ENCODE measurements at regions not wholly inside any gene's neighbourhood (a gene's known extent, or its start where the extent isn't known, plus 50 kb on each side); places are given as distances from the start of the nearest gene placed in this dataset.

DNA sequence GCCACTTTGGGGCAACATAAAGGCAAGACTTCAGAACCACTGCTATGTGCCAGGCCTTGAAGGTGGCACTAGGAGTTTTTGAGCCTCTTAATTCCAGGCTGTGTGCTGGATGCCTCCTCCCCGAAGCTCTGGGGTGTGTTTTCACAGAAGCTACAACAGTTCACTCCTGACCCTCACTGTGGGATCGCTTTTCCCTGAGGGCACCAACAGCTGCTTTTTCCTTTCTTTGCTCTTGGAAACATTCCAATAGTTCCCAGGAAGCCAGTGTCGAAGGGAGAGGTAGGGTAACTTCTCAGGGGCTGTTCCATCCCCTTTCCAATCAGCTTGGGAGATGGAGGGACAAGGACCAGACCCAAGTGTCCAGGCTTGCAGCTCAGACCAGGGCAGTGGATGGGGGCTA, 153.4 kb downstream of the C1orf94 start:
- H4K20me1 ChIP-seq (ENCODE audit: insufficient read depth, poor library complexity, severe bottlenecking), result no peaks in the 10 kb centered on the region
- H3K27me3 ChIP-seq, result peaks cover 11% of the 10 kb centered on the region
- H3K4me1 ChIP-seq (ENCODE audit: insufficient read depth), result no peaks in the 10 kb centered on the region
- H3K9me3 ChIP-seq (ENCODE audit: low read depth), result no peaks in the 10 kb centered on the region
- no peaks in the 10 kb centered on the region for H3K9me2 ChIP-seq (replicated peaks; ENCODE audit: insufficient read depth)
- no peak overlapping the region for H3K27ac ChIP-seq
- no peak overlapping the region for H3K4me2 ChIP-seq
- no peak overlapping the region for H2AFZ ChIP-seq
- DNase-seq (ENCODE audit: low spot score), result no peak
- no peak overlapping the region for H3K4me3 ChIP-seq
- 66% methylated on average over 3 of the region's 3 CpGs for WGBS (ENCODE audit: low lambda C conversion rate, missing lambda C conversion rate)
- no peaks in the 10 kb centered on the region for H3K36me3 ChIP-seq (replicated peaks; ENCODE audit: insufficient read depth, low read depth)
- TF ChIP-seq, protein P1, sequence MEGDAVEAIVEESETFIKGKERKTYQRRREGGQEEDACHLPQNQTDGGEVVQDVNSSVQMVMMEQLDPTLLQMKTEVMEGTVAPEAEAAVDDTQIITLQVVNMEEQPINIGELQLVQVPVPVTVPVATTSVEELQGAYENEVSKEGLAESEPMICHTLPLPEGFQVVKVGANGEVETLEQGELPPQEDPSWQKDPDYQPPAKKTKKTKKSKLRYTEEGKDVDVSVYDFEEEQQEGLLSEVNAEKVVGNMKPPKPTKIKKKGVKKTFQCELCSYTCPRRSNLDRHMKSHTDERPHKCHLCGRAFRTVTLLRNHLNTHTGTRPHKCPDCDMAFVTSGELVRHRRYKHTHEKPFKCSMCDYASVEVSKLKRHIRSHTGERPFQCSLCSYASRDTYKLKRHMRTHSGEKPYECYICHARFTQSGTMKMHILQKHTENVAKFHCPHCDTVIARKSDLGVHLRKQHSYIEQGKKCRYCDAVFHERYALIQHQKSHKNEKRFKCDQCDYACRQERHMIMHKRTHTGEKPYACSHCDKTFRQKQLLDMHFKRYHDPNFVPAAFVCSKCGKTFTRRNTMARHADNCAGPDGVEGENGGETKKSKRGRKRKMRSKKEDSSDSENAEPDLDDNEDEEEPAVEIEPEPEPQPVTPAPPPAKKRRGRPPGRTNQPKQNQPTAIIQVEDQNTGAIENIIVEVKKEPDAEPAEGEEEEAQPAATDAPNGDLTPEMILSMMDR (IDR thresholded peaks at IDR 0.05; ENCODE audit: poor library complexity), result no peak
- no peak for TF ChIP-seq EZH2 (IDR thresholded peaks at IDR 0.05; ENCODE audit: borderline replicate concordance)
- TF ChIP-seq EZH2phosphoT487 (IDR thresholded peaks at IDR 0.05; ENCODE audit: low read depth, severe bottlenecking, unreplicated experiment), result no peak
- no peaks in the 10 kb centered on the region for H3K79me2 ChIP-seq

DNA sequence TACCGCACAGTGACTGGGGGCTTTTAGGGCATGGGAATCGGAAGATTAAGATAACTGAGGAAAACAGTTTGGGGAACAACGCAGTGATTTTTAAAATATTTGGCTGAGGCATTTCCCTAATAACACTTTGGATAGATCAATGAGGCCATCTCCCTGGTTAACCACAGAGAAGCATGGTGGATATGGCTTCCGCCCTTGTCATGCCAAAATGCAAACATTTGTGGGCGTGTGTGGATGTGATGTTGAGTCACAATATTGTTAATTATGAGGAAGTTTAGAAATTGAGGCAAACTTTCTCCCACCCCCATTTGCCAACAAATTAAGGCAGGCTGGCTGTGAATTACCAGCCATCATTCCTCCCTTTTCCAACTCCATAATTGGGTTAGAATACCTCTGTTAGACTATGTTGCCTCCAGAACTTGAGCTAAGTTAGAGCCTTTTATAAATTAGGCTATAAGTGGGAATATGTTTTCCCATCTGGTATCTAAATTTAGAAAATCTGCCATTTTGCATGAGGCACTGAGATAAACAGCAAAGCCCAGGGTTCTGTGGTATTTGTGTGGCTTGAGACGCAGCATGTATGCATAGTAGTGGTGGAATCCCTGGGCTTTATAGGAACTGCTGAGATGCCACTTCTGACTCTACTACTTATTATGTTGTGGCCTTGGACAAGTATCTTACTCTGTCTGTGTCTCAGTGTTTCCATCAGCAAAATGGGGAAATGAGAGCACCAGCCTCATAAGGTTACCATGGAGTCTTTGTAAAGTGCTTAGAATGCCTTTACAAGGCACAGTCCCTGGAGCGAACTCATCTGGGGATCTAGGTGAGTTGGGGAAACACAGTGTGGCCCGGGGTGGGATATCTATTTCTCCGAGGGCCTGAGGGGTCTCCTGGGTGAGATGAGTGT, 154.6 kb downstream of the C1orf94 start:
- Histone ChIP-seq H2AFZ (no peak overlapping the region), H3K4me2 (no peak overlapping the region), H3K79me2 (no peaks in the 10 kb centered on the region), H3K9me2 (replicated peaks; ENCODE audit: insufficient read depth) (no peaks in the 10 kb centered on the region), H4K20me1 (ENCODE audit: insufficient read depth, poor library complexity, severe bottlenecking) (no peaks in the 10 kb centered on the region), H3K27ac (no peak overlapping the region), H3K27me3 (peaks cover 3% of the 10 kb centered on the region), H3K4me3 (no peak overlapping the region), H3K36me3 (replicated peaks; ENCODE audit: insufficient read depth, low read depth) (no peaks in the 10 kb centered on the region), H3K4me1 (ENCODE audit: insufficient read depth) (no peaks in the 10 kb centered on the region), H3K9me3 (ENCODE audit: low read depth) (no peaks in the 10 kb centered on the region)
- TF ChIP-seq, protein P1 (IDR thresholded peaks at IDR 0.05; ENCODE audit: poor library complexity), result no peak
- TF ChIP-seq EZH2 (IDR thresholded peaks at IDR 0.05; ENCODE audit: borderline replicate concordance) (no peak), EZH2phosphoT487 (IDR thresholded peaks at IDR 0.05; ENCODE audit: low read depth, severe bottlenecking, unreplicated experiment) (no peak)
- no peak for DNase-seq (ENCODE audit: low spot score)
- WGBS (ENCODE audit: low lambda C conversion rate, missing lambda C conversion rate), result 91% methylated on average over 9 of the region's 9 CpGs

DNA sequence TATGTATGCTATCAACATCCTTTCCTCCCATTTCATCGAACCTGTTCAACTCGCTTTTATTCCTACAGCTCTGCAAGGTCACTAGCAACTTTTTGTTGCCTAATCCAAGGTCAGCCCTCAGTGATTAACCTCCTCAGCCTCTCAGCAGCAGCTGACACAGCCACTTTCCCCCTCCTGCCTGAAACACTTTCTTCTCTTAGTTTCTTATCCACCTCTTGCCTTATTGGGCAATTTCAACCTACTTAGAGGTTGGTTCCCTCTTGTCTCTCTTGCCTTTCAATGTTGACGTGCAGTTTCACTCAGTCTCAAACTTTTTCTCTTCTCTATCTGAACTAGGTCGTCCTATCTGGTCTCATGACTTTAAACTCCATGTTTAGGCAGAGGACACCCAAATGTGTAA, 156.3 kb downstream of the C1orf94 start:
- no peaks in the 10 kb centered on the region for H3K4me1 ChIP-seq (ENCODE audit: insufficient read depth)
- no peak overlapping the region for H3K4me3 ChIP-seq
- H3K36me3 ChIP-seq (replicated peaks; ENCODE audit: insufficient read depth, low read depth), result no peaks in the 10 kb centered on the region
- TF ChIP-seq, protein P1 (IDR thresholded peaks at IDR 0.05; ENCODE audit: poor library complexity), result no peak
- TF ChIP-seq EZH2phosphoT487 (IDR thresholded peaks at IDR 0.05; ENCODE audit: low read depth, severe bottlenecking, unreplicated experiment) (no peak), EZH2 (IDR thresholded peaks at IDR 0.05; ENCODE audit: borderline replicate concordance) (no peak)
- no peak overlapping the region for H3K27ac ChIP-seq
- no peaks in the 10 kb centered on the region for H3K9me3 ChIP-seq (ENCODE audit: low read depth)
- no peaks in the 10 kb centered on the region for H3K27me3 ChIP-seq
- no peak overlapping the region for H3K4me2 ChIP-seq
- no peak for DNase-seq (ENCODE audit: low spot score)
- no peaks in the 10 kb centered on the region for H3K79me2 ChIP-seq
- H4K20me1 ChIP-seq (ENCODE audit: insufficient read depth, poor library complexity, severe bottlenecking), result no peaks in the 10 kb centered on the region
- 35% methylated on average over 4 of the region's 4 CpGs for WGBS (ENCODE audit: low lambda C conversion rate, missing lambda C conversion rate)
- H3K9me2 ChIP-seq (replicated peaks; ENCODE audit: insufficient read depth), result no peaks in the 10 kb centered on the region
- no peak overlapping the region for H2AFZ ChIP-seq

All from hepatocyte (in vitro differentiated cells).